ENCODE measurements at regions not wholly inside any gene's neighbourhood (a gene's known extent, or its start where the extent isn't known, plus 50 kb on each side); places are given as distances from the start of the nearest gene placed in this dataset.

GRCh38 chr2:150122871-150123613, 364.4 kb downstream of the RND3 start:
- no peak for DNase-seq (ENCODE audit: low read depth, low spot score)
- TF ChIP-seq CTCF (IDR thresholded peaks at IDR 0.05) (no peak), TCF7L2 (IDR thresholded peaks at IDR 0.05; ENCODE audit: low read depth, low read length) (no peak), REST (IDR thresholded peaks at IDR 0.05; ENCODE audit: insufficient read depth in 1 of 2, low read depth in 2 of 2, low read length in 1 of 2) (no peak), SIN3A (IDR thresholded peaks at IDR 0.05; ENCODE audit: borderline replicate concordance, insufficient read depth, low read depth, low read length) (no peak), POLR2AphosphoS5 (IDR thresholded peaks at IDR 0.05; ENCODE audit: low read depth, low read length) (no peak)
- Histone ChIP-seq H3K4me1 (ENCODE audit: control insufficient read depth, insufficient read depth, low read length) (peaks cover 2% of the 10 kb centered on the region; the same call in 1 of the 2 replicates), H3K9me3 (ENCODE audit: control insufficient read depth, insufficient read depth, low read depth, low read length) (no peaks in the 10 kb centered on the region), H3K27ac (ENCODE audit: low read length) (no peak overlapping the region; the same call in 1 of the 2 replicates), H3K4me3 (ENCODE audit: low read depth in 2 of 2, low read length in 2 of 2) (no peak overlapping the region), H3K27me3 (ENCODE audit: control insufficient read depth, insufficient read depth, low read length) (no peaks in the 10 kb centered on the region), H3K36me3 (ENCODE audit: control insufficient read depth, insufficient read depth, low read length) (no peaks in the 10 kb centered on the region)
- ChIA-PET POLR2A (no interaction called here), CTCF (no interaction called here)
- intact Hi-C loops (cut with micrococcal nuclease; ENCODE audit: unreplicated experiment) (no loop called here), in situ Hi-C loops (cut with HindIII; ENCODE audit: low pct_unique_long_range_greater_than_20kb, low sequenced_read_pairs) (no loop called here)
- no peak for ATAC-seq
- BruUV-seq (replicated peaks), result no TSS peak

GRCh38 chr2:150122156-150122555, 365.3 kb downstream of the RND3 start:
- Histone ChIP-seq H3K4me3 (ENCODE audit: low read depth in 2 of 2, low read length in 2 of 2) (no peak overlapping the region), H3K36me3 (ENCODE audit: control insufficient read depth, insufficient read depth, low read length) (no peaks in the 10 kb centered on the region), H3K27me3 (ENCODE audit: control insufficient read depth, insufficient read depth, low read length) (no peaks in the 10 kb centered on the region), H3K4me1 (ENCODE audit: control insufficient read depth, insufficient read depth, low read length) (no peaks in the 10 kb centered on the region), H3K9me3 (ENCODE audit: control insufficient read depth, insufficient read depth, low read depth, low read length) (no peaks in the 10 kb centered on the region), H3K27ac (ENCODE audit: low read length) (no peak overlapping the region)
- no TSS peak for BruUV-seq (replicated peaks)
- ChIA-PET POLR2A (interaction anchor here (0.7 kb wide), 1 partner anchor 337 kb away, joined by 3 read pairs; no protein-coding TSS in a partner anchor), CTCF (no interaction called here)
- in situ Hi-C loops (cut with HindIII; ENCODE audit: low pct_unique_long_range_greater_than_20kb, low sequenced_read_pairs) (no loop called here), intact Hi-C loops (cut with micrococcal nuclease; ENCODE audit: unreplicated experiment) (no loop called here)
- TF ChIP-seq CTCF (IDR thresholded peaks at IDR 0.05) (no peak), POLR2AphosphoS5 (IDR thresholded peaks at IDR 0.05; ENCODE audit: low read depth, low read length) (no peak), SIN3A (IDR thresholded peaks at IDR 0.05; ENCODE audit: borderline replicate concordance, insufficient read depth, low read depth, low read length) (no peak), TCF7L2 (IDR thresholded peaks at IDR 0.05; ENCODE audit: low read depth, low read length) (no peak), REST (IDR thresholded peaks at IDR 0.05; ENCODE audit: insufficient read depth in 1 of 2, low read depth in 2 of 2, low read length in 1 of 2) (no peak)
- DNase-seq (ENCODE audit: low read depth, low spot score) (no peak), ATAC-seq (no peak)
